GM18499 (cell line): ENCODE measurements at regions not wholly inside any gene's neighbourhood (a gene's known extent, or its start where the extent isn't known, plus 50 kb on each side); places are given as distances from the start of the nearest gene placed in this dataset.
A peak's percentile ranks its signal among the peaks of the same experiment; 100 is the strongest.
"Not testable (repeated sequence)": the region's sequence is repeated elsewhere in the genome, so short reads cannot be mapped to it uniquely, and the experiment has no call there.

Source experiments
- ATAC-seq: cut with Tn5 transposase; IDR thresholded peaks from one replicate; pipeline ENCODE4 v1.9.1; 2021; ENCODE audit warnings: moderate number of reproducible peaks; ENCODE audit not compliant: insufficient read depth, unreplicated experiment

DNA sequence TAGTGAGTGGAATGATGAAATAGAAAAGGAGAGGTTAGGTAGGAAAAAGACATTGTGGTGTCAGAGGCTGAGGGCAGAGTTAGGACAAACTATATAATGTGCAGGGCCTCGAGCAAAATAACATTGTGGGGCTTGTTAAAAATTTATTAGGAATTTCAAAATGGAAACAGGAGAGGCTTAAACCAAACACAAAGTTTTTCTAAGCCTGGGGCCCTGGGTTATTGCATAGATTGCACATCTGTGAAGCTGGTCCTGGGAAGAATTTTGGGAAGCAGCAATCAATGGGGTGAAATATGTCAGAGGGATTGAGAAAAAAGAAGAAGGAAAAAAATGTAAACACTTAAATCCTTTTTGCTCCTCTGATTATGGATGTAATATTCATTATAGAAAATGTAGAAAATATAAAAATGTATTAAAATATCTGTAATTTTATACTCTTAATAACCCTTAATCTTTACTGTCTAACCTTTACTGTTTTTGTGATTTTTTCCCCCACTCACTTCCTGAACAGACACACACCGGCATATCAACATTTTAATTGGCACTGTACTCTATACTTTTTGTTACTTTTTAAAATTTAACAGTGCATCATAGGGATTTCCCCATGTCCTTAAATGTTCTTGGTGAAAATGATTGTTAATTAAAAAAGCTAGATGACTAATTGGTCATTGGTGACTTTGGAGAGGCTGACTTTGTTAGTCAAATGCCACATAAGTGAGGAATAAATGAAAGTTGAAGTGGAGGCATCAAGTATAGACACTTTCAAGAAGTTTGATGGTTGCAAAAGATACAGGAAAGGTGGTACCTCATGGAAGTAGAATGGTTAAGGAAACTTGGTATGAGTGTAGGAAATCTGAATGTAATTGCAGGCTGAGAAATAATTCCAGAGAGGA, 183.4 kb downstream of the NFKBIZ start:
- no peak for ATAC-seq

DNA sequence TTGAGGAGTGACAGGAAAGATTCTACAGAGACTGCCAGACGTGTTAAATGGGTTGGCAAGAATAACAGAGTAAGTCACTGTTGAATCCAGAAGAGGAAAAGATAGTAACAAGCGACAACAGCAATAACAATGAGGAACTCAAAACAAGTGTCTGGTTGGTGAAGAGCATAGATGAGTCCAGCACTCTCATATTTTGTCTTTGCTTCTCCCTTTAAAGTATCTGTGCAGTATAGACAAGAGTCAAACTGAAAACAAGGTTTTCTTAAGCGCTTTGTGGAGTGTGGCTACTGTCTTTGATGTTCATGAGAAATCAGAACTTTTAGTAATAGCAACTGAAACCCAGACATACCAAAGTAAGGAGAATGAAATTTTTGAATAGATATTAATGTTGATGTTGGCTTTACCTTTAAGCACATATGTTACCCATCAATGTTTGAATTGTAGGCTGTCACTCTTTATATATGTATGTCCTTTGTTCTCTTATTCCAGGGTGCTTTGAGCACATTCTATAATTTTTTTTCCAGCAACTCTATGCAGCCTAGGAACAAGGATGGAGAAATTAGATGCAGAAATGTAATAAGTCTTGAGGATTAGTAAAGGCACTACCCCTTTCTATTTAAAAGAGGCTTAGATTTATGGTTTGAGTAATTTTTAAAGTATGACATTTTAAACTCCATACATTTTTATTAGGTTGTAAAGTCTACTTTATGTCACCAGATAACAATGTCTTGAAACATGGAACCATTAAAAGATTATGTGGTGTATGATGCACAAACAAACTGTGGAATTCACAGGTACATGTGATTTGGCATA, 185.5 kb downstream of the NFKBIZ start:
- ATAC-seq = peak; percentile 37

DNA sequence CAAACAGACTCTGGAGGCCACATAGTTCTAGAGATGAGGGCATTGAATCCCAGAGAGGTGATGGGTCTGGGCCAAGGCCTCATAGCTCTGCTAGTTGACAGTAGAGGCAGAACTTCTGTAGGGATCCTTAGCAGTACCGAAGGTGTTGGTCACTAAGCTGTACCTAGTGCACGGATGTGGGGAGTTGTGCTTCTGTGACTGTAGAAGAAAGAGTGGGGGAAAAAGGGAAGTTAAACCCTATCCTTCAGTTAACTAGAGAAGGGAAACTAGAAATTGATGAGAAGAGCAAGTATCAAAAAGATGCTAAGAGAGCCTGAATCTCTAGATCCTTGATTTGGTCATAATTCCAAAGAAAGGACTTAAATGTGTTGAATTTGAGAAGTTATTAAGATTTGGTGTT, 186.7 kb downstream of the NFKBIZ start:
- no peak for ATAC-seq

DNA sequence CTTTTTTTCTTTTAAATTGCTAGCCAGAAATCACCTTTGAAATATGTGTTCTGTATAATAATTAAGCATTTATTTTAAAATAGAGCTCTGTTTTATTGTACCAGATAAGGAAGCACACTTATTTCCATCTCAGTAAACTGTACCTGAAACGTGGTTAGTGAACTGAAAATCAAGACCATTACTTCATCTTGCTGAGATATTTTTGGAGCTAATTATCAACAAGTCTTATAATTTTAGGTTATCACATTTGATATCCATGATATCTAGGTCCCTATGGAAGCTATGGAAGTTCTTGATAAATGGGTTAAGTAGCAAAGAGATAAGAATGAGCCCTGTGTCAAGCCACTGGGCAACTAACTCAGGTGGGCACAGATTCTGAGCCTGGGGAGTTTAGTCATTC, 187.2 kb downstream of the NFKBIZ start:
- no peak for ATAC-seq

DNA sequence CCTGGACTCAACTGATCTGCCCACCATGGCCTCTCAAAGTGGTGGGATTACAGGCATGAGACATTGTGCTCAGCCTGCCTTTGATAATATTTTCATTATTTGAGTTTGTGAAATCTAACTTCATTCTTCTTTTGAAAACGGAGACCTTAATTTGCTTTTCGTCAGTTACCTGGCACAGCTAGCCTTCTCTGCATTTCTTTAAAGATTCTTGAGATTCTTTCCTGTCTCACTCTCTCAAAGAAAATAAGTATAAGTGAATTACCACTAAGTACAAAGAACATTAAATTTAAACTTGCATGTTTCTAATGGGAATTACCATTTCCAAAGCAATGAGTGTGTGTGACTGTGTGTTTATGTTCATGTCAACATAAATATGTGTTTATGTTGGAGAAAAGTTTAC, 187.9 kb downstream of the NFKBIZ start:
- no peak for ATAC-seq

DNA sequence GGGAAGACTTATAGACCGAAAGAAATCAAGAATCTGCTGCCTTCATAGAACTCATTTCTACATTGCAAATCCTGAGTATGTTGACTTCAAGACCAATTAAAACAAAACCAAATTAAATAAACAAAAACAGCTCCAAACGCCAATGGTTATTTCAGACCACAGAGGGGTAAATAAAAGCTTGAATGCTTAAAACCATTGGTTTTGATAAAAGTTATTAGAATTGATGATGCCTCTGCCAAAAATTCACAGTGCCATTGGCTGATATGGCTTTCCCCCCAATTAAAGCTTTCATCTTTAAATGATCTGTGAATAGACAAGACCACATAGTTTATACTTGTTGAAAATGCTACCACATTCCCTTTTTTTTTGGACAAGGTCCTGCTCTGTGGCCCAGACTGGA, 188.5 kb downstream of the NFKBIZ start:
- ATAC-seq = no peak

DNA sequence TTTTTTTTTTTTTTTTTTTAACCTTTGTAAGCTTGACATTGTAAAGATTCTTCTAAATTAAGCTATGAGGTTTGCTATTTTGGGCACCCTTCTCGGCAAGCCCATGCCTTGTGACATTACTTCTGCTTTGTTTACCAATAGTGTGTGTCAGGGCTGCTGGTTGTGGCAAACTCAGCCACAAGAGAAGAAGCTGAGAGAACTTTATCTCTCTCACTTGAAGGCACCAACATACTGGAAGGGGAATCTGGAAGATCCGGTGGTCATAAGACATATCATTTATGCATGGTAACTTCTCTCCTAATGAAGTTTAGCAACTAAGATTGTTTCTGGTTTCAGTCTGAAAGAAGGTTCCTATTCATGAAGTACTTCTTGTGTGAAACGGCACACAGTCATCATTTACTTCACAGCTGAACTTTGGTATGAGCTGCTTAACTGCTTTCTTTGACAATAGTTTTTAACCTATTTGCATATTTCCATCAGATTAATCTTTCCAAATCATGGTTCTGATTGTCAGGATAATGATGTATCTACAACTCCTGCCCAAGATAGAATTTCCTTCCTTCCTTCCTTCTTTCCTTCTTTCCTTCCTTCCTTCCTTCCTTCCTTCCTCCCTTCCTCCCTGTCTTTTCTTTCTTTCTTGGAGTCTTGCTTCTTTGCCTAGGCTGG, 189.3 kb downstream of the NFKBIZ start:
- ATAC-seq = peak; percentile 62

DNA sequence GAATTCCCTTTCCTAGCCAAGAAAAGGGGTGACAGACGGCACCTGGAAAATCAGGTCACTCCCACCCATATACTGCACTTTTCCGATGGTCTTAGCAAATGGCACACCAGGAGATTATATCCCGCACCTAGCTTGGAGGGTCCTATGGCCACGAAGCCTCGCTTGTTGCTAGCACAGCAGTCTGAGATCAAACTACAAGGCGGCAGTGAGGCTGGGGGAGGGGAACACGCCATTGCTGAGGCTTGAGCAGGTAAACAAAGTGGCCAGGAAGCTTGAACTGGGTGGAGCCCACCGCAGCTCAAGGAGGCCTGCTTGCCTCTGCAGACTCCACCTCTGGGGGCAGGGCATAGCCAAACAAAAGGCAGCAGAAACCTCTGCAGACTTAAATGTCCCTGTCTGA, 190.8 kb downstream of the NFKBIZ start:
- not testable (repeated sequence) for ATAC-seq

DNA sequence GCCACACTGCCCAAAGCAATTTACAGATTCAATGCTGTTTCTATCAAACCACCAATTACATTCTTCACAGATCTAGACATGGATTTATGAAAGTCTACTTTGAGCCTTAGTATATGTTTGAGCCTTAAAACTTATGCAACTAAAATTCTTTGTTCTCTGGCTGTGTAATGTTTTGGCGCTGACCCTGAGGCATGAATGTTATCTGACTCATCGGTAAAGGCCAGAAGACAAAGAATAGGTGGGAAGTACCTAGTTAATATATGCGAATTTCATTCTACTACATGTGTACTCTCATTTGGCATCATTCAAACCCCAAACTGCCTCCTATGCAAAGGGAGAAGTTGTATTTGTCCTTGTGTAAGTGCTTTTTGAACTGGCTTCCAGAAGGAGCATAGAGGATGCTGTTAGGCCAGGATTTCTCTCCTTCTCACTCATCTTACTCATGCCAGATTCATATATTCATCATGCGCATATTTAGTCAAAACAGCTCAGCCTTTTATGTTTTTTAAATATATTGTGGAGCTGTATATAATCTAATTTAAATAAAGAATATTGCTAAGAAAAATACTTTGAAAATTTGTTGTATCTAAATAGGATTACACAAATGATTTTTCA, 204.2 kb downstream of the NFKBIZ start:
- ATAC-seq = no peak

DNA sequence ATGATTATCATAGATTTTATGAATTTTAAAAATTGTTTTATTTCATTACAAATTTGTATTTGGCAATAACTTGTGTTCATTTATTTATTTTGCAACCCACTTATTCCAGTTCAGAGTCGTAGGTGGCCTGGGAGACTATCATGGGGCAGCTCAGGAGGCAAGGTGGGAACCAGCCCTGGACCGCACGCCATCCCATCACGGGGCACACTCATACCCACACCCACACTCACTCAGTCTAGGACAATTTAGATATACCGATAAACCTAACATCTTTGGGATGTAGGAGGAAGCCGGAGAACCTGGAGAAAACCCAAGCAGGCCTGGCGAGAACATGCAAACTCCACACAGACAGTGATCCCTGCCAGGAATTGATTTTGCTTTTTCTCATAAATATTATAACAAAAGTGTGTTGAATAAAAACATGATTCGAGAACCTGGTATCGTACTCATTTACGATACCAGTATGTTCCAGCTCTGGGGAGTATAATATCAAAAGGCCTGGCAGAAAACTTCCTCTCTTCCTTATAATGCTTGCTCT, 205.3 kb downstream of the NFKBIZ start:
- no peak for ATAC-seq

DNA sequence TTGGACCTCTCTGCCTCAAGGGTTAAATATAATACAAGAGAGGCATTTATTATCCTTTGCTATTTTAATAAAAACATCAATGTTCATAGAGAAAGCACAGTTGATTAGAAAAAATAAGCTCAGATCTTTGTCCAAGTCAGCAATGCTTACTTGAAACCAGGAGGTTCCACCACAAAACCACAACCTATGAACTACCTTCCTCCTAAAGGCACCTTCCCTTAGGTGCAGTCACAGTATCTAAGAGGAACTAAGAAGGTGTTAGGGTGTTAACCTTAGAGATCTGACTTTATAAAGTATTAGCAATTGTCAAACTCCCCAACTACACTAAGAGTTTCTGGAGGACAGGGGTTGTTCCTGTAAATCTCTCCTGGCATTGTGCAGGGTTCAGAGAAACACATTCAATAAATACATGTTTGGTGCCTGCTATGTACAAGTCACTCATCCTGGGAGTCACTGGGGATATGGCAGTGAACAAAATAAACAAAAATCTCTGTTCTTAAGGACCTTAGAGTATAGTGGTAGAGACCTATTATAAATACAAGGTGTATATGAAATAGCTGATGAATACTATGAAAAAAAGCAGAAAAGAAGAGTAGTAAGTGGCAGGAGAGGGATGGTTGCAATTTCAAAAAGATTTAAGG, 208.6 kb downstream of the NFKBIZ start:
- ATAC-seq = peak; percentile 73

DNA sequence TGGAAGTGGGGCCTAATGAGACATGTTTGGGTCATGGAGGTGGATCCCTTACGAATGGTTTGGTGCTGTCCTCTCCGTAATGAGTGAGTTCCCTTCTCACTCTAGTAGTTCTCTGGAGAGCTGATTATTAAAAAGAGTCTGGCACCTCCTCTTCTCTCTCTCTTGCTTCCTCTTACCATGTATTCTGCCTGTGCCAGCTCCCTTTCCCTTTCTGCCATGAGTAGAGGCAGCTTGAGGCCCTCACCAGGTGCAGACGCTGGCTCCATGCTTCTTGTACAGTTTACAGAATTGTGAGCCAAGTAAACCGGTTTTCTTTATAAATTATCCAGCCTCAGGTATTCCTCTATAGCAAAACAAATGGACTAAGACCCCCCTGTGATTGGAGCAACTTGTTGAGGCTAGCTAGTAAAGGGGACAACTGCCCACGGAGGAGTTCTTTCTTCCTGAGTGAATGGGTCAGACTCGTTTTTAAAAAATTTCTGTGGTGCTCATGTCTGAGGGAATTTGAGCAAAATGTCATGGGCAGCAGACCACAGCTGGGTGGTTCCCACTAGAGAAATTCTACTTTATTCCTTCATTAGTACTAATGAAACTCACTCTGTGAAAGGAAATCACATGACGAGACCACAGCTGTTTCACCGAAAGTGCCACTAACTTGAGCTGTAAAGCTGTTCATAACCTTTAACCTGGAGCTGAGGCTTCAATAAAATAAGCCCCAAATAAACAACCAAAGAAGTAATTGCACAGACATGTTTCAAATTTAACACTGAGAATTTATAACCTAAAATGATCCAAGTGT, 210.0 kb downstream of the NFKBIZ start:
- peak; percentile 79 for ATAC-seq

DNA sequence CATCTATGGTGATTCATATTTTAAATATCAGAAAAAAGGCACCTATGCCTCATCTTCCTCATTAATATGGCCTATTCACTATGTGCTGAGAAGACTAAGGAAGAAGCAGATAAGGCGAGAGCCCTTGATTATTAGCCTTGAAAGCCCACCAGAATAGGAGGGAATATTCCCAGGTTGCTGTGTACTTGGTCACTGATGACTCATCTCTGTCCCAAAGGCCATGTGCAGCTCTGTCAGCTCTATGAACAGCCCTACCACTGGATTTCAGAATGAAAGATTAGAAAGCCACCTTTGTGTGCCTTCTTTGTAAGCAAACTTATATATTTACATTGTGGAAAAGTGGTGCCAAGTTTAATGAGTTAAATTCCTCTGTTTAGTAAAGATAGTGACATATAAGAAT, 211.5 kb downstream of the NFKBIZ start:
- no peak for ATAC-seq

DNA sequence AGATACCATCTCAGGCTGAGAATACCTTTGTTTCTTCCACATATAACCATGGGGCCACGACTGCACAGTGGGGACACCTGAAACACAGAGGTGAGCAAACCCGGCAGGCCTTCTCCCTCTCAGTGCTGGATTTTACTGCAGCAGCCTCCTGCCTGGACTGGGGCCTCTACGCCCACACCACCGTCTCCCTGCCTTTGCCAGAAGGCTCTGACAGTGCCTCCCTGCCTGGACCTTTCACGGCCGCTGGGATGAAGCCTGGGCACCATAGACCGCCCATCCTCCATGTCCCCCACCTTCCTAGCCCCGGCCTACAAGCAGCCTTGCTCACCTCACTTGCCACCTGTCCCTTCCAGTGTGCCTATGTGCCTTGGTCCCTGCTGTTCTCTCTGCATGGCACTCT, 214.3 kb downstream of the NFKBIZ start:
- ATAC-seq = no peak

DNA sequence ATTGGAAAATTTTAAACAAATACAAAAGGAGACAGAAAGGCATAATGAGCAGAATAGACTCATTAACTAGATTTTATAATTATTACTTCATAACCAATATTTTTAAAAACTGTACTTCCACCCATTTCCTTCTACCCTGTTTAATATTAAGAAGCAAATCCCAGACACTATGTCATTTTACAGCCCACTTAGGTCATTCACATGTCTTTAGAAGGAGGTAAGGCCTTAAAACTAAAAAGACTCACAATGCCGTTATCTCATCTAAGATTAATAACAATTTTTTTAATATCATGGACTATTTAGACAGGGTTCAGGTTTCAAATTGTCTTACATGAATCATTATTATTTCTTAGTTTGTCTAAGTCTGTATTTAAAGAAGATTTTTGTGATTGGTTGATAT, 217.2 kb downstream of the NFKBIZ start:
- no peak for ATAC-seq

DNA sequence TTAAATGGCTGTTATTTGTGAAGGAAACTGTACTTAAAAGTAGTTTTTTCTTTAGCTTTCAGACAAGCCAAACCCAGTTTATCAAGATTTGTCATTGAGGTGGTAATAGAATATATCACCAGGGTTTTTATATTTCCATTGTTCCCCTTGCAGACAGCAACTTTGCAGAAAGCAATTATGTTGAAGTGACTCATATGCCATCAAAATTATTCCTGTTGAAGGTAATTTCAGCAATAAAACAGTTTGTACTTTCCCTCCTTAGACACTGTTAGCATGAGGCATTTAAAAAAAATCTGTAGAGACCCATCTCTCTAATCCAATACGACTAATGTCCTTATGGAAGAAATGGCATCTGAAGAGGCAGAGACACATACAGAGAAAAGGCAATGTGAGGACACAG, 219.0 kb downstream of the NFKBIZ start:
- ATAC-seq = no peak

DNA sequence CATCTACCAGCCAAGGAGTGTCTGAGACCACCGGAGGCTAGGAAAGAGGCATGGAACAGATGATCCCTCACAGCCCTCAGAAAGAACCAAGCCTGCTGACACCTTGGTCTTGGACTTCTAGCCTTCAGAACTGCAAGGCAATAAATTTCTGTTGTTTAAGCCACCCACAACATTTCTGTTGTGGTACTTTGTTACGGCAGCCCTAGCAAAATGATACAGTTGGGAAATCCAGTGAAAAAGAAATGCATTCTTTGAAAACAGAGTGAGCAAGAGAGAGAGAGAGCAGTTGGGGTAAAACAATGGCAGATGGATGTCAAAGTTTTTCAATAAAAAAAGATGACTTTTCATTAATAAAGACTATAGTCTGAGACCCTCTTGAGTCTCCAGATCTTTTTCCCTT, 219.4 kb downstream of the NFKBIZ start:
- no peak for ATAC-seq

DNA sequence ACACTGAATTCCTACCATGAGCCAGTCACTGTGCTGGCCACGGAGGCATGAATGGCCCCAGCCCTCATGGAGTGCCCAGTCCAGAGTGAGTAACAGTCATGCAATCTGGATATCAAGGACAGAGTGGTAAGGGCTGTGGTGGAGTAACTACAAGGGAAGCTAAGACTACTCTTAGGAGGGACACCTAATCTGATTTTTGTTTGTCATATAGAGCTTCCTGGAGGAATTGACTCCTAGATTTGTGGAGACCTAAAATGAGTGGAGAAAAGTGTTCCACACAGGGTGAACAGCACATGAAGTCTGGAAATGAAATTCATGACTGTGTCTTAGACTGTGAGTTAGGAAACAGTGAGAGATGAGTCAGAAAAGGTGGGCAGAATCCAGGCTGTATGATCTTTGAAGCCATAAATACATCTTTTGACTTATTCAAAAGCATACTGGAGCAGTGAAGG, 219.9 kb downstream of the NFKBIZ start:
- no peak for ATAC-seq

DNA sequence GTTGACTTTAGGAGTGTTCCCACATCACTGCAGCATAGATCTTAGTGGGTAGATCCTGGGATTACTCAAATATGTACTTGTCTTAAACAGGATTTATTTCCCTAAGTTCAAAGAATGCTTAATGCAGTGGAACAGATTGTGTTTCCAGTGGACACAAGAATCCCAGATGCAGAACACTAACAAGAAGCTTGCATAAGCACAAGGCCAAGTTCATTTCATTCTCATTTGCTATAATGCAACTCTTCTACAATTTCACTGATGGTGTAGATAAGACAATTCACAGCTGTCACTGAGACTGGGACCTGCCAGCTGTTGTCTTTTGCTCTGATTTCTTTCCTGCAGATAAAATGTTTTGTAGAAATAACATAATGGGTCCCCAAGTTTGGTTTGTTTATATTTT, 225.6 kb downstream of the NFKBIZ start:
- no peak for ATAC-seq
